Lung (tissue), 11 donors: ENCODE measurements at regions not wholly inside any gene's neighbourhood (a gene's known extent, or its start where the extent isn't known, plus 50 kb on each side); places are given as distances from the start of the nearest gene placed in this dataset.

Experiments
- ATAC-seq: fragments of 200-7000 bp; cut with Tn5 transposase; one replicate; pipeline ENCODE4 v1.9.1; 2020; ENCODE audit warnings: moderate number of reproducible peaks; ENCODE audit not compliant: insufficient read depth, low FRiP score
- DNase-seq, 3 donors: peaks; one replicate each; pipeline ENCODE4 v3.0.0-alpha.2; 2013 to 2017
- H3K27ac ChIP-seq, 2 donors: one replicate each; pipeline ENCODE4 v1.5.1; 2013; ENCODE audit warnings: mild to moderate bottlenecking in 2 of 2, moderate library complexity in 2 of 2, control low read depth in 1 of 2, inconsistent platforms in 1 of 2, low read depth in 1 of 2, low read length in 1 of 2
- H3K27me3 ChIP-seq, 3 donors: one replicate each; pipeline ENCODE4 v1.5.1; 2013; ENCODE audit warnings: low read length in 2 of 3; ENCODE audit not compliant: control insufficient read depth in 3 of 3, insufficient read depth in 3 of 3
- H3K36me3 ChIP-seq, 4 donors: one replicate each; pipeline ENCODE4 v1.5.1; 2013; ENCODE audit warnings: low read length in 4 of 4, mild to moderate bottlenecking in 1 of 4, moderate library complexity in 1 of 4; ENCODE audit not compliant: control insufficient read depth in 4 of 4, insufficient read depth in 4 of 4
- H3K4me1 ChIP-seq, 5 donors: one replicate each; pipeline ENCODE4 v1.5.1; 2013; ENCODE audit warnings: low read length in 5 of 5, mild to moderate bottlenecking in 2 of 5, moderate library complexity in 1 of 5; ENCODE audit not compliant: control insufficient read depth in 5 of 5, insufficient read depth in 5 of 5
- H3K4me3 ChIP-seq: one replicate; pipeline ENCODE4 v1.5.1; 2013; ENCODE audit warnings: mild to moderate bottlenecking, control low read depth, moderate library complexity
- H3K9ac ChIP-seq, 2 donors: one replicate each; pipeline ENCODE4 v1.5.1; 2013; ENCODE audit warnings: low read length in 2 of 2, control low read depth in 1 of 2; ENCODE audit not compliant: insufficient read depth in 1 of 2
- H3K9me3 ChIP-seq, 4 donors: one replicate each; pipeline ENCODE4 v1.5.1; 2013; ENCODE audit warnings: low read length in 3 of 4, mild to moderate bottlenecking in 1 of 4, moderate library complexity in 1 of 4; ENCODE audit not compliant: control insufficient read depth in 4 of 4, insufficient read depth in 3 of 4
- WGBS, 2 donors: extraction: QIAGEN DNeasy Blood & Tissue Kit; methylation state at CpG; one replicate each; pipeline ENCODE4 v1.1.7; 2013; 5-methylcytosine and 5-hydroxymethylcytosine counted together
- TF ChIP-seq, protein P1 (sequence below): IDR thresholded peaks from 2 replicates; pipeline ENCODE4 v1.5.1; 2012; ENCODE audit warnings: mild to moderate bottlenecking; ENCODE audit errors: control extremely low read depth, extremely low read depth
- donor health status: control.
- donor health status: control.
- donor health status: Bipolar disorder and iron deficiency.
- donor health status: healthy.
- donor health status: DM: yes; HTN: yes; CAD: no.

DNA sequence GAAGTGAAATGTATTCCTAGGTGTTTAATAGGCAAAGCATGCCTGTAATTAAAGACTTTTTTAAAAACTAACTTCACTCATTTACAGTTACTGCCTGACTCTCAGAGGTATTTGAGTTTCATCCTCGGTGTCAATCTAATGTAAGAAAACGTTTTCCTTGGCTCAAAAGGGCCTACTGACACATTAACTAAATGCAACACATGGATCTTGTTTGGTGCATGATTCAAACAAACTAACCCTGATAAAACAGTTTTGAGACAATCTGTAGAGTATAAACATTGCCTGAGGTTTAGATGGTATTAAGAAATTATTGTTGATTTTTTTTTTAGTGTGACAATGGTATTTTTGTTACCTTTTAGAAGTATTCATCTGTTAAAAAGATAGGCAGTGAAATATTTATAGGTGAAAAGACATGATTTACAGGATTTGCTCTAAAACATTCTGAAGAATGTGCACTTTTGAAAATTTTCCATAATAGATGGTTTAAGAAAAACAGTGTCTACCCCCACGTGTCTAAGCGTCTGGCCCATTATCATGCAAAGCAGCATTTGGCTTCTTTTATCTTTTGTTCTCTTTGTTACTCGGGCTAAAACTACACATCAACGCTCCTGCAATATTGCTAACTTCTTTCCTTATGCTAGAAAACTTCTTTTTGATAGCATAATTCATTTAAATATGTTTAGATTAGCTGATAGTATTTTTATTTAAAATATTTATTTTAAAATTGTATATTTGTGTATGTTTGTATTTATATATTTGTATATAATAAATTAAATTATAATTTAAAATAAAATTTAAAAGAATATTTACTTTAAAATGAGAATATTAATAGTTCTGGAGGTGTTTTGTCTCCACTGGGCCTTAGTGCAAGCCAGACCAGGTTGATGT lies 160.2 kb upstream of the NDUFV2 start:
- Histone ChIP-seq H3K36me3 (no peaks in the 10 kb centered on the region), H3K27me3 (no peaks in the 10 kb centered on the region), H3K9me3 (peaks cover 0 to 5% (median 0%) of the 10 kb centered on the region in 4 donors), H3K4me1 (peaks cover 0 to 2% (median 0%) of the 10 kb centered on the region in 5 donors), H3K4me3 (no peak overlapping the region), H3K27ac (no peak overlapping the region), H3K9ac (no peak overlapping the region)
- DNase-seq (no peak), ATAC-seq (no peak)
- TF ChIP-seq, protein P1, sequence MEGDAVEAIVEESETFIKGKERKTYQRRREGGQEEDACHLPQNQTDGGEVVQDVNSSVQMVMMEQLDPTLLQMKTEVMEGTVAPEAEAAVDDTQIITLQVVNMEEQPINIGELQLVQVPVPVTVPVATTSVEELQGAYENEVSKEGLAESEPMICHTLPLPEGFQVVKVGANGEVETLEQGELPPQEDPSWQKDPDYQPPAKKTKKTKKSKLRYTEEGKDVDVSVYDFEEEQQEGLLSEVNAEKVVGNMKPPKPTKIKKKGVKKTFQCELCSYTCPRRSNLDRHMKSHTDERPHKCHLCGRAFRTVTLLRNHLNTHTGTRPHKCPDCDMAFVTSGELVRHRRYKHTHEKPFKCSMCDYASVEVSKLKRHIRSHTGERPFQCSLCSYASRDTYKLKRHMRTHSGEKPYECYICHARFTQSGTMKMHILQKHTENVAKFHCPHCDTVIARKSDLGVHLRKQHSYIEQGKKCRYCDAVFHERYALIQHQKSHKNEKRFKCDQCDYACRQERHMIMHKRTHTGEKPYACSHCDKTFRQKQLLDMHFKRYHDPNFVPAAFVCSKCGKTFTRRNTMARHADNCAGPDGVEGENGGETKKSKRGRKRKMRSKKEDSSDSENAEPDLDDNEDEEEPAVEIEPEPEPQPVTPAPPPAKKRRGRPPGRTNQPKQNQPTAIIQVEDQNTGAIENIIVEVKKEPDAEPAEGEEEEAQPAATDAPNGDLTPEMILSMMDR: no peak
- 84 to 94% methylated on average over 6 of the region's 6 CpGs for WGBS, 2 donors

DNA sequence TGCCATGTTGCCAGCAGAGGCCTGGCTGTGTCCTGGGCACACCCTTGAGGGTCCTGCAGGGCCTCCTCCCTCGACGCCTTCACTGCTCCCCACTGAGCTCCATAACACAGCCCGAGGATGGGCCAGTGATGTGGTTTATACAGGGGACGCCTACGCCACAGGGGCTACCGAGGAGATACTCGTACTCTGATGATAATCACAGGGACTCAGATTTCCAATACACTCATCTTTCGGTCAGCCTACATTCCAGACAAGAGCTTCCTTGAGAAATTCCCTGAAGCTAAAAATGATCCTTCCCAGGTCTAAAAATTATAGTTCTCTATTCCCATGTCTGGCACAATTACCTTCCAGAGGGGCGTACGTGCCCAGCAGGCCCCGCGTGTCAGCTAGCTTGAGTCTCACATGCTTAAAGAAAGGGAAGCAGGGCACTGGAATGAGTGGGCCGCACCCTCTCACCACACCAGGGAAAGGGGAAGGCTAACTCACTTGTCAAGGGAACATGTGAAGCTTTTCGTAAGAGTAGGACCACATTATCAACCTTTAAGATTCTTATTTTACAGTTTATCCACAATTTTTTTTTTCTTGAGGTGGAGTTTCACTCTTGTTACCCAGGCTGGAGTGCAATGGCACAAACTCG lies 159.5 kb upstream of the NDUFV2 start:
- no peaks in the 10 kb centered on the region for H3K4me1 ChIP-seq
- no peak for DNase-seq

DNA sequence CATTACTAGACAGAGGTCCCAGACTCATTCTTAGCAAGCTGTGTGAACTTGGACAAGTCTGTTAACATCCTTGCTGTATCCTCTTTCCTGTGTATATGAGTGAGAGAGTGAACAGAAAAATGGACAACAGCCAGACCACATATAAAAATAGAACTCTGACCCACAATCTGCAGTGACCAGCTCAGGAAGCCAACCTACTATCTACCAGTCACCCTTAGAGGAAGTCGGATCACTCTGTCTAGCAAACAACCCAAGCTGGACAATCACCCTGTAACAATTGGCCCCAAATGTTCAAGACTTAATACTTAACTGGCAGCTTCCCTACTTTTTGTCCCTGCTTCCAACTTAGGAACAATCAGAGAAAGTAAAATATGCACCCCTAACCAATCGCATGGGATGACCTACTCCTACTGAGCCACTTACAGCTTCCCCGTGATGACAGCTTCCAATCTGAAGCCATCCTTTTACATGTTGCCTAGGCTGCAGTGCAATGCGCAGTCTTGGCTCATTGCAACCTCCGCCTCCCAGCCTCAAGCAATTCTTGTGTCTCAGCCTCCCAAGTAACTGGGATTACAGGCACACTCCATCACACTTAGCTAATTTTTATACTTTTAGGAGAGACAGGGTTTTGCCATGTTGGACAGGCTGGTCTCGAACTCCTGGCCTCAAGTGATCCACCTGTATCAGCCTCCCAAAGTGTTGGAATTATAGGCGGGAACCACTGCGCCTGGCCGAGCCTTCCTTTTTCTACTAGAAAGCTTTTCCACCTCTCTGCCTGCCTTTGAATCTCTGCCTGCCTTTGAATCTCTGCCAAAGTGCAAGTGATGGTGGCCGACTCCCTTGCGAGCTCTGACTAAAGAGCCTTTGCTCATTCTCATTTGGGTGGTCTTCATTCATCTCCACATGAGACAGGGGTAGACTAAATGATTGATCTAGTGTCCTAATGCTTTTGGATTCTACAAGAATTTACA lies 158.3 kb upstream of the NDUFV2 start:
- Histone ChIP-seq H3K36me3 (no peaks in the 10 kb centered on the region), H3K9ac (no peak overlapping the region), H3K27ac (no peak overlapping the region), H3K4me1 (no peaks in the 10 kb centered on the region), H3K27me3 (no peaks in the 10 kb centered on the region), H3K9me3 (peaks cover 0 to 5% (median 0%) of the 10 kb centered on the region in 4 donors), H3K4me3 (no peak overlapping the region)
- no peak for ATAC-seq
- WGBS, 2 donors: 84 to 90% methylated on average over 11 of the region's 11 CpGs
- TF ChIP-seq, protein P1: no peak
- no peak for DNase-seq

More for the DNA sequence above, 159.5 kb upstream of the NDUFV2 start:
- TF ChIP-seq, protein P1: no peak
- ATAC-seq: no peak
- Histone ChIP-seq H3K9me3 (peaks cover 0 to 5% (median 0%) of the 10 kb centered on the region in 4 donors), H3K9ac (no peak overlapping the region), H3K27me3 (no peaks in the 10 kb centered on the region), H3K4me3 (no peak overlapping the region), H3K27ac (no peak overlapping the region), H3K36me3 (no peaks in the 10 kb centered on the region)
- WGBS, 2 donors: 90 to 93% methylated on average over 15 of the region's 15 CpGs
